Hepatocyte (in vitro differentiated cells): ENCODE measurements at regions not wholly inside any gene's neighbourhood (a gene's known extent, or its start where the extent isn't known, plus 50 kb on each side); places are given as distances from the start of the nearest gene placed in this dataset.

Experiments used
- CTCF ChIP-seq: fragments of 200-600 bp; sonication (generic); IDR thresholded peaks from 2 replicates; pipeline ENCODE4 v1.5.1; 2016; ENCODE audit warnings: antibody characterized with exemption, mild to moderate bottlenecking; ENCODE audit not compliant: poor library complexity
- EZH2phosphoT487 ChIP-seq: fragments of 200-600 bp; sonication (generic); IDR thresholded peaks from one replicate; pipeline ENCODE4 v1.6.1; 2018; ENCODE audit warnings: antibody characterized with exemption, mild to moderate bottlenecking, low read depth, moderate library complexity; ENCODE audit not compliant: unreplicated experiment, severe bottlenecking

- TF ChIP-seq CTCF (no peak), EZH2phosphoT487 (no peak)
These were observed 74.7 kb upstream of the MB21D2 start for GRCh38 chr3:192992361-192992760.
